ENCODE measurements at regions not wholly inside any gene's neighbourhood (a gene's known extent, or its start where the extent isn't known, plus 50 kb on each side); places are given as distances from the start of the nearest gene placed in this dataset.

- TF ChIP-seq ZNF18 (tag by site-specific recombination; IDR thresholded peaks at IDR 0.05) (no peak), OVOL3 (tag by site-specific recombination; IDR thresholded peaks at IDR 0.05) (no peak), KLF8 (tag by site-specific recombination; IDR thresholded peaks at IDR 0.05) (no peak), HOXC10 (CRISPR knock-in tag; IDR thresholded peaks at IDR 0.05) (no peak), YY2 (tag by site-specific recombination; IDR thresholded peaks at IDR 0.05) (no peak), ZNF155 (tag by site-specific recombination; IDR thresholded peaks at IDR 0.05) (no peak), ZNF398 (tag by site-specific recombination; IDR thresholded peaks at IDR 0.05) (no peak), ZNF221 (tag by site-specific recombination; IDR thresholded peaks at IDR 0.05; ENCODE audit: borderline replicate concordance) (no peak), ZNF211 (tag by site-specific recombination; IDR thresholded peaks at IDR 0.05; ENCODE audit: low read depth) (no peak)
Measured at GRCh38 chr20:60543598-60543997, 585.4 kb downstream of the CDH26 start (continued).

GRCh38 chr20:60553095-60553494 lies 594.9 kb downstream of the CDH26 start:
- no peak overlapping the region for H3K27ac ChIP-seq (ENCODE audit: extremely low read depth, low read depth, low read length)
- H3K4me1 ChIP-seq (ENCODE audit: control insufficient read depth, insufficient read depth, low read length) = no peaks in the 10 kb centered on the region
- no peaks in the 10 kb centered on the region for H3K36me3 ChIP-seq (ENCODE audit: control insufficient read depth in 2 of 2, insufficient read depth in 1 of 2, low read length in 2 of 2)
- H3K9me3 ChIP-seq (ENCODE audit: control insufficient read depth, insufficient read depth, low read depth, low read length) = no peaks in the 10 kb centered on the region
- ChIA-PET CTCF (interaction anchor here (1.5 kb wide), 1 partner anchor 10 kb away, joined by 8 read pairs; no protein-coding TSS in a partner anchor), POLR2A (no interaction called here)
- no peak overlapping the region for H3K4me3 ChIP-seq (ENCODE audit: low read depth, low read length)
- TF ChIP-seq FEZF1 (tag by site-specific recombination; IDR thresholded peaks at IDR 0.05) = no peak
- TF ChIP-seq ZNF214 (tag by site-specific recombination; IDR thresholded peaks at IDR 0.05; ENCODE audit: borderline replicate concordance) = no peak
- TF ChIP-seq ZNF621 (tag by site-specific recombination; IDR thresholded peaks at IDR 0.05) = no peak
- TF ChIP-seq KLF9 (tag by site-specific recombination; IDR thresholded peaks at IDR 0.05; ENCODE audit: low read depth) = no peak
- no peak for TF ChIP-seq PRDM4 (tag by site-specific recombination; IDR thresholded peaks at IDR 0.05)
- no peak for TF ChIP-seq ZNF2 (tag by site-specific recombination; IDR thresholded peaks at IDR 0.05)
- no peak for TF ChIP-seq ZNF830 (tag by site-specific recombination; IDR thresholded peaks at IDR 0.05; ENCODE audit: low read depth)
- no peak for TF ChIP-seq ZNF692 (tag by site-specific recombination; IDR thresholded peaks at IDR 0.05)
- no peak for TF ChIP-seq ZFP41 (tag by site-specific recombination; IDR thresholded peaks at IDR 0.05; ENCODE audit: borderline replicate concordance)
- TF ChIP-seq ZNF518A (tag by site-specific recombination; conservative IDR thresholded peaks at IDR 0.05; ENCODE audit: low read depth) = no peak
- no peak for TF ChIP-seq ZNF449 (tag by site-specific recombination; IDR thresholded peaks at IDR 0.05)
- no peak for TF ChIP-seq ZNF747 (tag by site-specific recombination; IDR thresholded peaks at IDR 0.05)
- TF ChIP-seq MYNN (tag by site-specific recombination; IDR thresholded peaks at IDR 0.05; ENCODE audit: borderline replicate concordance) = no peak

Measured in HEK293 (cell line).